OCI-LY3 (cell line): ENCODE measurements at regions not wholly inside any gene's neighbourhood (a gene's known extent, or its start where the extent isn't known, plus 50 kb on each side); places are given as distances from the start of the nearest gene placed in this dataset.

Experiments
- H2AFZ ChIP-seq: fragments of 200-600, 300-600 bp; shearing (Covaris generic); 2 replicates; pipeline ENCODE4 v1.6.0; 2014; ENCODE audit warnings: antibody characterized with exemption, low read depth, low read length
- H3K27ac ChIP-seq: fragments of 200-600, 300-600 bp; sonication (generic); 2 replicates; pipeline ENCODE4 v1.5.1; 2014; ENCODE audit warnings: mild to moderate bottlenecking, low read length, moderate library complexity, mixed read lengths
- H3K27me3 ChIP-seq: fragments of 200-600, 300-600 bp; sonication (generic); 2 replicates; pipeline ENCODE4 v1.6.1; 2014; ENCODE audit warnings: low read depth, low read length, mixed read lengths
- H3K36me3 ChIP-seq: fragments of 200-600, 300-600 bp; sonication (generic); replicated peaks from 2 replicates; pipeline ENCODE3; 2014; ENCODE audit warnings: low read depth, low read length, mixed read lengths
- H3K4me1 ChIP-seq: fragments of 300-600, 200-600 bp; sonication (generic); 2 replicates; pipeline ENCODE4 v1.6.1; 2014; ENCODE audit warnings: low read length, mixed read lengths
- H3K4me2 ChIP-seq: fragments of 200-600, 300-600 bp; sonication (generic); 2 replicates; pipeline ENCODE4 v1.6.1; 2014; ENCODE audit warnings: low read length, mixed read lengths
- H3K4me3 ChIP-seq: fragments of 300-600, 200-600 bp; sonication (generic); 2 replicates; pipeline ENCODE4 v1.5.1; 2014; ENCODE audit warnings: antibody characterized with exemption, mild to moderate bottlenecking, low read length, moderate library complexity
- H3K79me2 ChIP-seq: fragments of 300-600, 200-600 bp; shearing (Covaris generic); 2 replicates; pipeline ENCODE4 v1.6.1; 2014; ENCODE audit warnings: mild to moderate bottlenecking, low read length, mixed read lengths
- H3K9ac ChIP-seq: fragments of 300-600, 200-600 bp; shearing (Covaris generic); 2 replicates; pipeline ENCODE4 v1.6.0; 2014; ENCODE audit warnings: mild to moderate bottlenecking, low read length, moderate library complexity
- H3K9me3 ChIP-seq: fragments of 200-600, 300-600 bp; shearing (Covaris generic); 2 replicates; pipeline ENCODE4 v1.6.1; 2014; ENCODE audit warnings: low read length, mixed read lengths; ENCODE audit not compliant: insufficient read depth
- H4K20me1 ChIP-seq: fragments of 200-600, 300-600 bp; sonication (generic); 2 replicates; pipeline ENCODE4 v1.6.1; 2016; ENCODE audit warnings: low read length, mixed read lengths; ENCODE audit not compliant: insufficient read depth
- CTCF ChIP-seq: fragments of 200-600, 300-600 bp; sonication (generic); IDR thresholded peaks from 2 replicates; pipeline ENCODE4 v1.5.1; 2014; ENCODE audit warnings: antibody characterized with exemption, low read length, low read depth
- EZH2phosphoT487 ChIP-seq: fragments of 200-600 bp; shearing (Covaris generic); IDR thresholded peaks from 2 replicates; pipeline ENCODE4 v1.6.1; 2018; ENCODE audit warnings: antibody characterized with exemption, mixed run types, low read depth

GRCh38 chr6:147900247-147900830 lies 391.8 kb downstream of the SAMD5 start:
- Histone ChIP-seq H3K27ac (no peak overlapping the region), H4K20me1 (no peaks in the 10 kb centered on the region), H3K4me2 (no peak overlapping the region), H3K36me3 (no peaks in the 10 kb centered on the region), H2AFZ (no peak overlapping the region), H3K4me3 (no peak overlapping the region), H3K9me3 (no peaks in the 10 kb centered on the region), H3K27me3 (no peaks in the 10 kb centered on the region), H3K9ac (no peak overlapping the region), H3K4me1 (no peaks in the 10 kb centered on the region), H3K79me2 (no peaks in the 10 kb centered on the region)
- TF ChIP-seq EZH2phosphoT487 (no peak), CTCF (no peak)

GRCh38 chr6:147903321-147903720 lies 394.8 kb downstream of the SAMD5 start:
- no peak overlapping the region for H3K4me3 ChIP-seq

GRCh38 chr6:147903931-147904330 lies 395.4 kb downstream of the SAMD5 start:
- H2AFZ ChIP-seq: no peak overlapping the region
- H3K4me2 ChIP-seq: no peak overlapping the region
- no peak overlapping the region for H3K4me3 ChIP-seq
- no peaks in the 10 kb centered on the region for H3K79me2 ChIP-seq
- no peaks in the 10 kb centered on the region for H3K36me3 ChIP-seq
- no peaks in the 10 kb centered on the region for H3K9me3 ChIP-seq
- no peak overlapping the region for H3K9ac ChIP-seq
- no peaks in the 10 kb centered on the region for H3K4me1 ChIP-seq
- no peaks in the 10 kb centered on the region for H4K20me1 ChIP-seq
- no peaks in the 10 kb centered on the region for H3K27me3 ChIP-seq
- TF ChIP-seq EZH2phosphoT487 (no peak), CTCF (no peak)
- no peak overlapping the region for H3K27ac ChIP-seq

More at GRCh38 chr6:147903321-147903720, 394.8 kb downstream of the SAMD5 start:
- Histone ChIP-seq H3K9me3 (no peaks in the 10 kb centered on the region), H3K9ac (no peak overlapping the region), H3K27ac (no peak overlapping the region), H3K4me2 (no peak overlapping the region), H4K20me1 (no peaks in the 10 kb centered on the region), H3K79me2 (no peaks in the 10 kb centered on the region), H3K36me3 (no peaks in the 10 kb centered on the region), H3K27me3 (no peaks in the 10 kb centered on the region), H3K4me1 (no peaks in the 10 kb centered on the region), H2AFZ (no peak overlapping the region)
- TF ChIP-seq EZH2phosphoT487 (no peak), CTCF (no peak)

- Histone ChIP-seq H3K4me3 (no peak overlapping the region), H3K4me1 (no peaks in the 10 kb centered on the region), H3K36me3 (no peaks in the 10 kb centered on the region), H3K79me2 (no peaks in the 10 kb centered on the region), H3K9ac (no peak overlapping the region), H3K4me2 (no peak overlapping the region), H2AFZ (no peak overlapping the region), H3K27ac (no peak overlapping the region), H3K9me3 (no peaks in the 10 kb centered on the region), H3K27me3 (no peaks in the 10 kb centered on the region), H4K20me1 (no peaks in the 10 kb centered on the region)
- TF ChIP-seq CTCF (no peak), EZH2phosphoT487 (no peak)
Observed at GRCh38 chr6:147904416-147904815, 395.9 kb downstream of the SAMD5 start.
